ENCODE measurements at regions not wholly inside any gene's neighbourhood (a gene's known extent, or its start where the extent isn't known, plus 50 kb on each side); places are given as distances from the start of the nearest gene placed in this dataset.

DNA sequence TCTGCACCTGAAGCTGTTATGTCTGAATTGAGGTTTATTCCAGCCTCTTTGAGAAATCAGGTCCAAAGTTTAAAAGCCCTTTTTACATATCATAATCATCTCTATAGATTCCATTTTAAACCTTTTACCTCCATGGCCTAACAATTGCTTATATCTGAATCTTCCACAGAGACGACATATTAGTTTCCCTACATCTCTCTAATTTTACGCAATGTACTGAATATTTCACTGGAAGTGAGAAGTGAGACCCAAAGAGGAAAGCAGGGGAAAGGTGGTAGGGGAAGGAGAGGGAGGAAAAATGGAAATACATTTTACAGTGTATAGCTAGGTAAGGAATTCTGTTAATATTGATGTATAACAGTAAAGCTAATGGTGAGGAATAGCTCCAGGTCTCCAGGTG is 189.6 kb downstream of the MZT1 start:
- TF ChIP-seq, protein P1, sequence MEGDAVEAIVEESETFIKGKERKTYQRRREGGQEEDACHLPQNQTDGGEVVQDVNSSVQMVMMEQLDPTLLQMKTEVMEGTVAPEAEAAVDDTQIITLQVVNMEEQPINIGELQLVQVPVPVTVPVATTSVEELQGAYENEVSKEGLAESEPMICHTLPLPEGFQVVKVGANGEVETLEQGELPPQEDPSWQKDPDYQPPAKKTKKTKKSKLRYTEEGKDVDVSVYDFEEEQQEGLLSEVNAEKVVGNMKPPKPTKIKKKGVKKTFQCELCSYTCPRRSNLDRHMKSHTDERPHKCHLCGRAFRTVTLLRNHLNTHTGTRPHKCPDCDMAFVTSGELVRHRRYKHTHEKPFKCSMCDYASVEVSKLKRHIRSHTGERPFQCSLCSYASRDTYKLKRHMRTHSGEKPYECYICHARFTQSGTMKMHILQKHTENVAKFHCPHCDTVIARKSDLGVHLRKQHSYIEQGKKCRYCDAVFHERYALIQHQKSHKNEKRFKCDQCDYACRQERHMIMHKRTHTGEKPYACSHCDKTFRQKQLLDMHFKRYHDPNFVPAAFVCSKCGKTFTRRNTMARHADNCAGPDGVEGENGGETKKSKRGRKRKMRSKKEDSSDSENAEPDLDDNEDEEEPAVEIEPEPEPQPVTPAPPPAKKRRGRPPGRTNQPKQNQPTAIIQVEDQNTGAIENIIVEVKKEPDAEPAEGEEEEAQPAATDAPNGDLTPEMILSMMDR (IDR thresholded peaks at IDR 0.05) = no peak
- TF ChIP-seq POLR2A (IDR thresholded peaks at IDR 0.05) = no peak

Measured in ovary (tissue), 3 donors.